NCI-H510A (cell line): ENCODE measurements at regions not wholly inside any gene's neighbourhood (a gene's known extent, or its start where the extent isn't known, plus 50 kb on each side); places are given as distances from the start of the nearest gene placed in this dataset.
"Not testable (repeated sequence)": the region's sequence is repeated elsewhere in the genome, so short reads cannot be mapped to it uniquely, and the experiment has no call there.

Source experiments
- DNase-seq: peaks from one replicate; lab custom pipeline; 2025; lab: John Stamatoyannopoulos, UW

- DNase-seq: no peak
Measured at GRCh38 chr3:75242012-75242735, 422.0 kb upstream of the FRG2C start.

DNA sequence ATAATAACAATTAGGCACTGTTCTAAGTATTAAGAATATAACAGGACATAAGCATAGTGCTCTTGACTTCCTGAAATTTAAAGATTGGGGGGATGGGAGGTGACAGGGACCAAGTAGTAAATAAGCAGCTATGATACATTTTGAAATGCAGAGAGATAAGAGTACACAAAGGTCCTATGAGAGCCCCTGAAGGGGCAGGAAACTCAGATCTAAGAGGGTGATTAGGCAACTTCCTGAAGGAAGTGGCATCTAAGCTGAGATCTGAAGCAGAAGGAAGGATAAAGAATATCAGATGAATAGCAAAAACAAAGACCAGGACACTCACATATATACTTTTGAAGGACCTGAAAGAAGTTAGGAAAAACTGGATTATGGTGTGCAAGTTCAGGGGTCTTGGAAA is 415.2 kb upstream of the FRG2C start:
- DNase-seq: no peak

DNA sequence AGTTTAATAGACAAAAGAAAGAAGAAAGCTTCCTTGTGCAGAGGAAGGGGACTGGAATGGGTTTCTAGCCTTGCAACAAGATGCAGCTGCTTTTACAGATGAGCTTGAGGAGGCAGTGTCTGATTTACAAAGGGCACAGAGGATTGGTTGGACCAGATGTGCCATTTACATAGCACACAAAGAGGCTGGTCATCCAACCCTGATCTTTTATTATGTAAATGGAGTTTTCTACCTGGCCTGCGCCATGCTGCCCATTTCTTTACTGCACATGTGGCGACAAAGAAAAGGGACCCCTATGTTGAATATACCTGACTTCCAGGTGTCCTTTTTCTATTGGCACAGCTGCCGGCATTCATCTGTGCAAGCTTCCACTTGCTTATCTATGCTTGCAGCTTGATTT is 409.4 kb upstream of the FRG2C start:
- DNase-seq: no peak

- not testable (repeated sequence) for DNase-seq
Measured at GRCh38 chr3:75258825-75259683, 405.1 kb upstream of the FRG2C start.

- not testable (repeated sequence) for DNase-seq
Measured at GRCh38 chr3:75260975-75261374, 403.2 kb upstream of the FRG2C start.

DNA sequence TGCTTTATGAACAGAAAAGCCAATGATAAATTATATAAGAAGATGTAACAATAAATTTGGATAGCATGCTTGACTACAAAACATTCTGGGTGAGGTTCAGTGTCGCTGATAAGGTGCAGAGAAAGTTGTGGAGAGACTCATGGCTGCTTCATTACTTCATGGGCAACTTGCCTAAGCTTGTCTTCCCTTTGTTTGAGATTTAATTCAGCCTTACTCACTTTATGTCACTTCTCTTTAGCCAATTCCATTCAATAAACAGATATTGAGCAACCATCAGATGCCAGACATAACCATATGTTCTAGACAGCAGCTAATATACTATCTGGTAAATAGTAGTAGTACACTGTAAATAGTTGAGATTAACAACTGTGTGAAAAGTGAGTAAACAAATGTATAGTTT is 401.5 kb upstream of the FRG2C start:
- DNase-seq: no peak

DNA sequence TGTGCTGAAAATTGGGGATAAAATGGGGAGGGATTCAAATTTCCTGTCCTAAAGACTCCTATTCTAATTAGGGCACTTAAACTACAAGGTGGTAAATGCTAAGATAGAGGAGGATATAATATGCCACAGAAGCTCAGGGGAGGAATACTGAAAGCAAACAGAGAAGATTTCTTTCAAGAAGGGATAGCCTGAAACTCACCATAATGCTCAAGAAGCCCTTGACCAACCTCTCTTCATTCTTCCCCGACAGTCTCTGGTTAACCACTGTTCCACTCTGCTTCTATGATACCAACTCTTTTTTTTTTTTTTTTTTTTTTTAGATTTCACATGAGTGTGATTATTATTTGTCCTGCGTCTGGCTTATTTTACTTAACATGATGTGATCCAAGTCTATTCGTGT is 398.2 kb upstream of the FRG2C start:
- DNase-seq: no peak

DNA sequence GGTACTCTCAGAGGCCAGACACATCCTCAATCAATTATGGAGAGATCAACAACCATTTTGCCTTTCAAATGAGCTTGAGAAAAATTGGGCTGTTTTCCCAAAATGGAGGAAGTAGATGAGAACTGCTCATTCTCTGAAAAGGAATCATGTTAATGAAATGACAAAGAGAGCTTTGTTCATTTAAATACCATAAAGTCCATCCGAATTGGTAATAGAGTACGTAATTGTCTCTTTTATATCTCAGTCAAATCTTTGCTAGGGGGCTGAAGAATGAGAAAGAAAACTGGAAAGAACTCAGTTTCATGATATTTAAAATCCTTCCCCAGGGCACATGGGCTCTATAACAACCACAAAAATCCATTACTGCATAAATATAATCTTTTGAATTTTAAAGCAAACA is 395.6 kb upstream of the FRG2C start:
- not testable (repeated sequence) for DNase-seq

GRCh38 chr3:75272237-75272636 is 391.9 kb upstream of the FRG2C start:
- DNase-seq: not testable (repeated sequence)

DNA sequence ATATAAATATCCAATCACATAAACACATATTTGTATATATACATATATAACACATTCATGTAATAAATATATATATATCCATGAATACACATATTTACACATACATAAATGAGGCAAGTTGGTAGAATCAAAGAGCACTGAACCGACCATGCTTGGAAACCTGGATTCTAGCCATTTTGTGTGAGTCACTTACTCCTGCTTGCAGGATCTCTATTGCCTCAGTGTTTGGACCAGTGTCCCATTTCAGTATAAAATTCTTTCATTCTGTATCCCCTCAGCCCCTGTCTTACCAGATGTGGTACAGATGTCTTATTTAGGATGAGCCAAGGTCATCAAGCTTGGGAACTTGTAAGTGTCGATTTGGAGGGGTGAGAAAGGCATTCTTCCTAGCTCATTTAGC is 391.4 kb upstream of the FRG2C start:
- DNase-seq: no peak

GRCh38 chr3:75285531-75286148 is 378.5 kb upstream of the FRG2C start:
- not testable (repeated sequence) for DNase-seq

- not testable (repeated sequence) for DNase-seq
Measured at GRCh38 chr3:75288972-75289574, 375.1 kb upstream of the FRG2C start.

DNA sequence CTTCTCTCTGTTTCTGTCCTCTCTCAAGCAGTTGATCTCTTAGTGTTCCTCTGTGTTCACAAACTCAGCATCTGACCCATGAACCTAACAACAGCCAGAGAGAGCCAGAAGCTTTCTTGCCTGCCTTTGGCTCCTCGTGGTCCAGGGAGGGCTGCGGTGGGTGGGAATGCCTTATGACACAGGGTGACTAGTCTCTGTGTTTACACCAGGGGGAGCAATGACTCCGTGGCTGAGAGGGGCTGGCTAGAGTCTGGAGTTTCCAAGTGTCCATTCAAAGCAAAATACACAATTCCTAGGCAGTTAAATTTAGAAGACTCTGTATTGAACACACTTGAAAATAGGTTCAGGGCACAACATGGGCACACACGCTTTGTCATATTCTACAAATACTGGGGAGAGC is 370.0 kb upstream of the FRG2C start:
- no peak for DNase-seq

DNA sequence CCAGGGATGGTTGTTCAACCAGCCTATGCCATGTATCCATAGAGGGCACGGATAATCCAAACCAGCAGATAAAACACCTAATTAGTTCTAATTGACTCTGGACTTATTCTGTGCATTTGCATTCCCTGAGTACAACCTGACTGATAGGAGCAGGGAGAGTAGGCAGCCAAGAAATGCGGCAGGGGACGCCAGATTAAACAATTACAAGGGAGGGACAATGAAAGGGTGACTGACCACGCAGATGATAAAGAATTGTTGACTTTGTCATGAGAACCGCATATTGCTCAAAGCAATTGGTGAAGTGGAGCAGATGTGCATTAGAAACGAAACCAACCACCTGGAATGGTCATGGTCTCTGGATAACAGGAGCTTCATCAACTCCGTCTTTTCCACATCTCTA is 369.1 kb upstream of the FRG2C start:
- DNase-seq: no peak

GRCh38 chr3:75296858-75297257 is 367.3 kb upstream of the FRG2C start:
- no peak for DNase-seq

DNA sequence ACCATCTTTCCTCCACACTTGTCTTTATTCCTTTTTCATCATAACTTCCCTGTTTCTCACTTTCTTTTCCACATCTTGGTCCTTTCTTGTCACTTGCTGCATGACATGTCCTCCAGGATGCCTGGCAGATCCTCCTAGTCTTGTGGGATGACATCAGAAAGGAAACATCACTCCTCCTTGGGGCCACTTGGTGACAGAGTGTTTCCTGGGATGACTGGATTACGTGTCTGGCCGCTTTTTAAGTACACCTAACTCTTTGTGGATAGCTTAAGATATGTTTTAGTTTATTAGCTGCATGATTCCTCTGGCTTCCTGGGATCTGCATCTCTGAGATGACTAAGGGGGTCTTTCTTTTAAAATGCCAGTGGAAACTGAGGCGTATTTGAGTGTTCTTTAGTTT is 363.5 kb upstream of the FRG2C start:
- no peak for DNase-seq

GRCh38 chr3:75301050-75301449 is 363.1 kb upstream of the FRG2C start:
- not testable (repeated sequence) for DNase-seq

DNA sequence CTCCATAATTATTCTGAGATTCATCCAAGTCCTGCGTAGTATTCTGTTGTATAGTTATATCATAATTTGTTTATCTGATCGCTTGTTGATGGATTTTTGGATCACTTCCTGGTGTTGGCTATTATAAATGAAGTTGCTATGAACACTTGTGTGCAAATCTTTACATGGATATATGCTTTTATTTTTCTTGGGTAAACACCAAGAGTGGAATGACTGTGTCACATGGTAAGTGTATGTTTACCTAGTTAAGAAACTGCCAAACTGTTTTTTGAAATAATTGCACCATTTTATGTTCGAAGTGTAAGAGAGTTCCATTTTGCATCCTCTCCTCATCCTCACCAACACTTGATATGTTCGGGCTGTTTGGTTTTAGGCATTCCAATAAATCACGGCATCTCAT is 360.4 kb upstream of the FRG2C start:
- DNase-seq: no peak

- no peak for DNase-seq
Measured at GRCh38 chr3:75305901-75306300, 358.2 kb upstream of the FRG2C start.

DNA sequence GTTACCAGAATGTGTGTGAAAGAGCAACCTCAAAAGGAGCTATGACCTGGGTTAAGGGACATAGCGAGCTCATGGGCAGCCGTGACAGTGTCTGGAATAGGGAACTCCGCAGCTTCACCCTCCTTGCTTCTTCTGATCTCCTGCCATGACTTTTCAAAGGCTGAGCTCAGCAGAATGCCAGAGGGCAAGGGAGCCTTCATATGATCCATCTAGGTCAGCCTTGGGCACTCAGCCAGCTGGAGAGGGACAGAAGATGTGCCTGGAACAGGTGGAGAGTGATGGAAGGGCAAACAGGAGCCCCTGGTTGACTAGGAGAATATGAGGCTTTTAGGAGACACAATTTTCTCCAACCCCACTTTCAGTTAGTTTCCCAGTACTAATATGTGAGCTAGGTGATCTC is 352.8 kb upstream of the FRG2C start:
- DNase-seq: not testable (repeated sequence)

DNA sequence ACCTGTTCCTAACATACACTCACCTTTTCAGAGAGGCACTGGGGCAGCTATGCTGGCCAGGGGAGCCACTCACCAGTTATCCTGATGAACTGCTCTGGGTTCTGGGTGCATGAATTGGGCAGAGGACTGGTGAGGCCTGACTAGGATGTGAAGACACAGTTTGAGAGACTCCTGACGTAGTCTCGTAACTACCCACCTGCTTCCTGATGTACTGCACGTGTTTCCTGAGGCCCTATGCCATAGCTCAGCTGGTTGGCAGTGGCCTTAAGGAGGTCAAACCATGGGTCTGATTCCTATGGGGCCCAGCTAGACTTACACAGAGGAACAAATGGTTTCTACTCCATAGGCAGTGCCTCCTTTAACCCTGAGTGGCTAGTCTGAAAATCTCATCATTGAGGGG is 351.7 kb upstream of the FRG2C start:
- not testable (repeated sequence) for DNase-seq

DNA sequence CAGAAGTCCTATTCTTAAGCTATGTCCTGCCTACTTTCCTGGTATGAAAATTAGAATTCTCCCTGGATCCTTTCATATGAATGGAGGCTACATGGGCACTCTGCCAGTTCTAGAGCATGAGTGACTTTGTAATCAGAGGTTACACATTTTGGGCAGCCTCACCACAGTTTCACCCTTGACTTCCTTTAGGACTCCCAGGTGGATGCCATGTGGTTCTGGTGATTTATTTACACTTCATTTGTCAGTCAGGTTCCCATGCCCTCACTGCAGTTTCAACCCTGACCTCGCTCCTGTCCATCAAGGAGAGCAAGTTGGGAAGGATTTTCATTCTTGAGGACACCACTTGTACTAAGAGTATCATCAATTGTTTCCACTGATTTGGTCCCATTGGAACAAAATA is 344.4 kb upstream of the FRG2C start:
- DNase-seq: not testable (repeated sequence)

DNA sequence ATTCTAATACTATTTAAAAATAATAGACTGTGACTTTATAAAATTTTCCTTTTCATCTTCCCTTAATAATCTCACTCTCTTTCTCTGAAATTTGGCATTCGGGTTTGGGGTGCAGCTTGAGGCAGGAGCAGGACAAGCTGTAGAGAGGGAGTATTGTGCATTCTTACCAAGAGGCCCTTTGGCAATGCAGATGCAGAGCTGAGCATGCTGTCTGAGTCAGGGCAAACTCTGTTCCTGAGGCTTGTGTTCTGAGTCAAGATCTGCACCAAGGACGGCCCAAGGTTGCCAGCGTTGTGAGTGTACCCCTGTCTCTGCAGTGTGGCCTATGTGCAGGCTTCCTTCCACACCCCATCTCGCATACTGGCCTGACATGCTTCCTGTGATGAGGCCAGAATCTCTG is 343.8 kb upstream of the FRG2C start:
- no peak for DNase-seq
